Endodermal cell (in vitro differentiated cells): ENCODE measurements at regions not wholly inside any gene's neighbourhood (a gene's known extent, or its start where the extent isn't known, plus 50 kb on each side); places are given as distances from the start of the nearest gene placed in this dataset.

Experiments used
- DNase-seq: peaks from one replicate; pipeline ENCODE4 v3.0.0-alpha.2; 2017
- H3K27ac ChIP-seq: 2 replicates; pipeline ENCODE4 v1.5.1; 2013; ENCODE audit warnings: mild to moderate bottlenecking, low read depth, low read length, moderate library complexity
- H3K27me3 ChIP-seq: 2 replicates; pipeline ENCODE4 v1.6.1; 2013; ENCODE audit warnings: mild to moderate bottlenecking, low read length, moderate library complexity; ENCODE audit not compliant: insufficient read depth, control insufficient read depth, poor library complexity, severe bottlenecking
- H3K36me3 ChIP-seq: 2 replicates; pipeline ENCODE4 v1.7.0; 2013; ENCODE audit warnings: mild to moderate bottlenecking, low read length, moderate library complexity; ENCODE audit not compliant: control insufficient read depth, insufficient read depth
- H3K4me1 ChIP-seq: one replicate; pipeline ENCODE4 v1.7.0; 2013; ENCODE audit warnings: low read length; ENCODE audit not compliant: control insufficient read depth, insufficient read depth
- H3K4me3 ChIP-seq: 2 replicates; pipeline ENCODE4 v1.5.1; 2013; ENCODE audit warnings: mild to moderate bottlenecking, low read length, moderate library complexity
- H3K9ac ChIP-seq: 2 replicates; pipeline ENCODE4 v1.6.1; 2013; ENCODE audit warnings: mild to moderate bottlenecking, low read length, moderate library complexity; ENCODE audit not compliant: poor library complexity, severe bottlenecking; ENCODE audit errors: extremely low read depth
- H3K9me3 ChIP-seq: 2 replicates; pipeline ENCODE4 v1.6.1; 2013; ENCODE audit warnings: mild to moderate bottlenecking, low read length, moderate library complexity; ENCODE audit not compliant: control insufficient read depth
- H3K27ac Mint-ChIP-seq: 2 replicates; pipeline ENCODE4 v1.8.0; 2020; ENCODE audit warnings: mixed read lengths
- H3K27me3 Mint-ChIP-seq: 2 replicates; pipeline ENCODE4 v1.8.0; 2021; ENCODE audit warnings: mild to moderate bottlenecking, mixed read lengths; ENCODE audit not compliant: insufficient read depth
- H3K36me3 Mint-ChIP-seq: 2 replicates; pipeline ENCODE4 v1.8.0; 2020; ENCODE audit warnings: low read depth, mixed read lengths
- H3K4me1 Mint-ChIP-seq: 2 replicates; pipeline ENCODE4 v1.8.0; 2020; ENCODE audit warnings: mixed read lengths
- H3K4me3 Mint-ChIP-seq: 2 replicates; pipeline ENCODE4 v1.8.0; 2020; ENCODE audit warnings: mild to moderate bottlenecking, moderate library complexity, mixed read lengths
- H3K9me3 Mint-ChIP-seq: 2 replicates; pipeline ENCODE4 v1.8.0; 2020; ENCODE audit warnings: mild to moderate bottlenecking, mixed read lengths
- WGBS, 2 experiments: methylation state at CpG; one replicate each; pipeline versions ENCODE4 v1.1.5 to v1.1.7; 2013; ENCODE audit warnings: missing lambda C conversion rate in 2 of 2, mixed read lengths in 1 of 2; ENCODE audit not compliant: insufficient coverage in 1 of 2, insufficient read length in 1 of 2; 5-methylcytosine and 5-hydroxymethylcytosine counted together
- TF ChIP-seq, protein P1 (sequence below): fragments of 200-600 bp; sonication (generic); conservative IDR thresholded peaks from 2 replicates; pipeline ENCODE4 v1.5.0; 2021; ENCODE audit warnings: antibody characterized with exemption, mild to moderate bottlenecking

DNA sequence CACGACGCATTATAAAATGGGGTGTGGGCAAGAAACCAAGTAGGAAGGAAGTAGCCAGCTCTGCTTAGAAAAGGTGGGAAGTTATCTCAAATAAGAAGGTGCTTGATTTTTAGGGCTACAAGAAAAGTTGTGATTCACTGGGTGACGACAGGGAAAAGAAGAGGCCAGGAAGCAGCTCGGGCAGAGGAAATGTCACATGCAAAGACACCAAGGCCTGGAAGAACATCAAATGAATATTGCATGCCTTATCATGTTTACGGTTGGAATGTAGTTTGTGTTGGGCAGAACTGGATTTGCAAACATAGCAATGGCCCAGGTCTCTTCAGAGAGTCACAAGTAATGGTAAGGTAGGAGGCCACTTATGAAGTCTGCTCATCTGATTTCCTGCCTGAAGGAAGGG lies 610.6 kb downstream of the IRS1 start:
- DNase-seq: no peak
- Mint-ChIP-seq H3K36me3 (no peaks in the 10 kb centered on the region), H3K9me3 (no peaks in the 10 kb centered on the region), H3K27ac (no peak overlapping the region), H3K27me3 (no peaks in the 10 kb centered on the region), H3K4me1 (no peaks in the 10 kb centered on the region), H3K4me3 (no peak overlapping the region)
- Histone ChIP-seq H3K4me3 (no peak overlapping the region), H3K4me1 (no peaks in the 10 kb centered on the region), H3K27me3 (no peaks in the 10 kb centered on the region), H3K36me3 (no peaks in the 10 kb centered on the region), H3K27ac (no peak overlapping the region), H3K9ac (no peak overlapping the region), H3K9me3 (no peaks in the 10 kb centered on the region)
- TF ChIP-seq, protein P1, sequence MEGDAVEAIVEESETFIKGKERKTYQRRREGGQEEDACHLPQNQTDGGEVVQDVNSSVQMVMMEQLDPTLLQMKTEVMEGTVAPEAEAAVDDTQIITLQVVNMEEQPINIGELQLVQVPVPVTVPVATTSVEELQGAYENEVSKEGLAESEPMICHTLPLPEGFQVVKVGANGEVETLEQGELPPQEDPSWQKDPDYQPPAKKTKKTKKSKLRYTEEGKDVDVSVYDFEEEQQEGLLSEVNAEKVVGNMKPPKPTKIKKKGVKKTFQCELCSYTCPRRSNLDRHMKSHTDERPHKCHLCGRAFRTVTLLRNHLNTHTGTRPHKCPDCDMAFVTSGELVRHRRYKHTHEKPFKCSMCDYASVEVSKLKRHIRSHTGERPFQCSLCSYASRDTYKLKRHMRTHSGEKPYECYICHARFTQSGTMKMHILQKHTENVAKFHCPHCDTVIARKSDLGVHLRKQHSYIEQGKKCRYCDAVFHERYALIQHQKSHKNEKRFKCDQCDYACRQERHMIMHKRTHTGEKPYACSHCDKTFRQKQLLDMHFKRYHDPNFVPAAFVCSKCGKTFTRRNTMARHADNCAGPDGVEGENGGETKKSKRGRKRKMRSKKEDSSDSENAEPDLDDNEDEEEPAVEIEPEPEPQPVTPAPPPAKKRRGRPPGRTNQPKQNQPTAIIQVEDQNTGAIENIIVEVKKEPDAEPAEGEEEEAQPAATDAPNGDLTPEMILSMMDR: no peak
- 89 to 90% methylated on average over 4 to 5 of the region's 5 CpGs for WGBS, 2 experiments

DNA sequence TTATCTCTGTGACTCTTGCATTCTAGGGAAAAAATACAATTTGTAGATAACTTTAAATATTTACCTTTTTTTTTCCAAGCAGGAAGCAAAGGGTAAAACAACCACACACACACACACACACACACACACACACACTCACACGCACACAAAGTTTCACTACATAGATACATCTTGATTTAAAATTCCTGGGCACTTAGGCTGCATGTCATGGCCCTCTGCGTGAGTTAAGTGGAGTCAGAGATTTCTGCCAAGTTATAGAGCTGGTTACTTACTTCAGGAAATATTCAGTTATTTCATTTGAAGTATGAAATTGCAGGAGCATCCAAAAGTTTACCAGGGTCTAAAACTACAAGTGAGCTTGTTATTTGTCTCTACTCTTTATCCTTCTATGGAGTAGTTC lies 612.0 kb downstream of the IRS1 start:
- H3K27ac ChIP-seq: no peak overlapping the region
- H3K4me1 ChIP-seq: no peaks in the 10 kb centered on the region
- H3K9me3 ChIP-seq: no peaks in the 10 kb centered on the region
- Mint-ChIP-seq H3K4me1 (no peaks in the 10 kb centered on the region), H3K27me3 (no peaks in the 10 kb centered on the region), H3K4me3 (no peak overlapping the region), H3K9me3 (no peaks in the 10 kb centered on the region), H3K36me3 (no peaks in the 10 kb centered on the region), H3K27ac (no peak overlapping the region)
- H3K36me3 ChIP-seq: no peaks in the 10 kb centered on the region
- no peak overlapping the region for H3K4me3 ChIP-seq
- DNase-seq: no peak
- no peaks in the 10 kb centered on the region for H3K27me3 ChIP-seq
- WGBS, 2 experiments: 84% methylated on average over 2 of the region's 2 CpGs; no CpG with 5 or more reads in 1 of the 2 experiments
- no peak overlapping the region for H3K9ac ChIP-seq
- TF ChIP-seq, protein P1: no peak

- no peaks in the 10 kb centered on the region for H3K27me3 Mint-ChIP-seq
- Histone ChIP-seq H3K27ac (peak overlapping the region; percentile 27), H3K27me3 (no peaks in the 10 kb centered on the region), H3K36me3 (no peaks in the 10 kb centered on the region), H3K4me3 (no peak overlapping the region), H3K9ac (no peak overlapping the region), H3K9me3 (no peaks in the 10 kb centered on the region), H3K4me1 (no peaks in the 10 kb centered on the region)
- H3K4me3 Mint-ChIP-seq: no peak overlapping the region
- no peak overlapping the region for H3K27ac Mint-ChIP-seq
- no peaks in the 10 kb centered on the region for H3K9me3 Mint-ChIP-seq
- TF ChIP-seq, protein P1: no peak
- H3K36me3 Mint-ChIP-seq: no peaks in the 10 kb centered on the region
- no peak for DNase-seq
- 90 to 93% methylated on average over 2 of the region's 2 CpGs for WGBS, 2 experiments
- no peaks in the 10 kb centered on the region for H3K4me1 Mint-ChIP-seq
Measured at GRCh38 chr2:226187156-226187555, 612.5 kb downstream of the IRS1 start.
